SK-N-SH (cell line): ENCODE measurements at regions not wholly inside any gene's neighbourhood (a gene's known extent, or its start where the extent isn't known, plus 50 kb on each side); places are given as distances from the start of the nearest gene placed in this dataset.

ENCODE experiments used
- CTCF ChIA-PET: fragments of 300-600, 350-600 bp; formaldehyde crosslinking; extraction: SDS; loops from one replicate; lab custom pipeline; 2021; lab: Yijun Ruan, JAX
- POLR2A ChIA-PET: fragments of 350-600 bp; sonication (Branson Sonifier 250); formaldehyde crosslinking; extraction: SDS; loops from one replicate; lab custom pipeline; 2020; ENCODE audit warnings: antibody characterized with exemption, inconsistent platforms; lab: Yijun Ruan, JAX
- DNase-seq: peaks from one replicate; pipeline ENCODE4 v3.0.0; 2012
- H2AFZ ChIP-seq: fragments of 200-600 bp; sonication (generic); 2 replicates; pipeline ENCODE4 v1.8.1; 2016; ENCODE audit warnings: antibody characterized with exemption, mild to moderate bottlenecking, low read depth
- H3F3A ChIP-seq: fragments of 200-600 bp; sonication (generic); replicated peaks from 2 replicates; pipeline ENCODE3; 2016; ENCODE audit warnings: antibody characterized with exemption, mild to moderate bottlenecking; ENCODE audit not compliant: insufficient read depth
- H3K27ac ChIP-seq, 2 experiments: fragments of 200-500 bp in 1 of 2; fragments of 200-600 bp in 1 of 2; sonication (Bioruptor generic) in 1 of 2; sonication (generic), shearing (Covaris generic) in 1 of 2; 2 replicates each; pipeline versions ENCODE4 v1.5.1 to v1.6.1; 2014 to 2016; ENCODE audit warnings: low read depth in 2 of 2, inconsistent platforms in 1 of 2, low read length in 1 of 2, mild to moderate bottlenecking in 1 of 2, mixed read lengths in 1 of 2
- H3K27me3 ChIP-seq: fragments of 200-600 bp; sonication (generic), shearing (Covaris generic); 2 replicates; pipeline ENCODE4 v1.6.1; 2016; ENCODE audit warnings: mixed run types; ENCODE audit not compliant: insufficient read depth
- H3K36me3 ChIP-seq, 2 experiments: fragments of 200-500 bp in 1 of 2; fragments of 200-600 bp in 1 of 2; sonication (Bioruptor generic) in 1 of 2; sonication (generic) in 1 of 2; replicated peaks in 1 of 2; 2 replicates each; pipeline versions ENCODE3 to v1.5.1; 2014 to 2016; ENCODE audit warnings: low read length in 1 of 2, mild to moderate bottlenecking in 1 of 2; ENCODE audit not compliant: insufficient read depth in 2 of 2, control insufficient read depth in 1 of 2
- H3K4me1 ChIP-seq, 2 experiments: fragments of 200-500 bp in 1 of 2; fragments of 200-600 bp in 1 of 2; sonication (Bioruptor generic) in 1 of 2; sonication (generic), shearing (Covaris generic) in 1 of 2; 2 replicates each; pipeline versions ENCODE4 v1.5.1 to v1.6.1; 2014 to 2016; ENCODE audit warnings: low read depth in 1 of 2, low read length in 1 of 2, mixed run types in 1 of 2; ENCODE audit not compliant: insufficient read depth in 2 of 2, control insufficient read depth in 1 of 2
- H3K4me2 ChIP-seq: fragments of 200-600 bp; sonication (generic), shearing (Covaris generic); 2 replicates; pipeline ENCODE4 v1.6.1; 2017; ENCODE audit warnings: mixed run types
- H3K4me3 ChIP-seq, 2 experiments: fragments of 200-500 bp in 1 of 2; fragments of 200-600 bp in 1 of 2; sonication (Bioruptor generic) in 1 of 2; sonication (generic), shearing (Covaris generic) in 1 of 2; 2 replicates each; pipeline versions ENCODE4 v1.5.1 to v1.8.1; 2014 to 2016; ENCODE audit warnings: low read depth in 2 of 2, inconsistent platforms in 1 of 2, low read length in 1 of 2, mild to moderate bottlenecking in 1 of 2, mixed read lengths in 1 of 2, moderate library complexity in 1 of 2
- H3K79me2 ChIP-seq: fragments of 200-600 bp; sonication (generic); 2 replicates; pipeline ENCODE4 v1.8.1; 2017; ENCODE audit warnings: mild to moderate bottlenecking; ENCODE audit not compliant: insufficient read depth
- H3K9ac ChIP-seq: fragments of 200-600 bp; sonication (generic); 2 replicates; pipeline ENCODE4 v1.6.1; 2017; ENCODE audit warnings: mixed run types
- H3K9me2 ChIP-seq: fragments of 200-600 bp; sonication (generic); 2 replicates; pipeline ENCODE4 v1.6.1; 2017; ENCODE audit warnings: mixed run types
- H3K9me3 ChIP-seq: fragments of 200-600 bp; sonication (generic); 2 replicates; pipeline ENCODE4 v1.6.1; 2017; ENCODE audit warnings: mixed run types, mild to moderate bottlenecking, moderate library complexity
- H4K20me1 ChIP-seq: fragments of 200-600 bp; sonication (generic); 2 replicates; pipeline ENCODE4 v1.6.1; 2017; ENCODE audit warnings: mild to moderate bottlenecking, mixed run types; ENCODE audit not compliant: insufficient read depth
- ELF1 ChIP-seq: IDR thresholded peaks from 2 replicates; pipeline ENCODE4 v1.4.0; 2012
- EP300 ChIP-seq, 2 experiments: IDR thresholded peaks; 2 replicates each; pipeline versions ENCODE4 v1.4.0 to v1.6.1; 2012; ENCODE audit warnings: borderline replicate concordance in 1 of 2, low read depth in 1 of 2, low read length in 1 of 2
- EZH2phosphoT487 ChIP-seq: fragments of 200-600 bp; sonication (generic); IDR thresholded peaks from 2 replicates; pipeline ENCODE4 v1.6.1; 2017; ENCODE audit warnings: low read depth, mixed run types, mild to moderate bottlenecking, antibody characterized with exemption, moderate library complexity, borderline replicate concordance
- GABPA ChIP-seq: IDR thresholded peaks from 2 replicates; pipeline ENCODE4 v1.4.0; 2012; ENCODE audit warnings: low read depth, mild to moderate bottlenecking
- NRF1 ChIP-seq: IDR thresholded peaks from 2 replicates; pipeline ENCODE4 v1.6.1; 2012; ENCODE audit warnings: low read depth, mild to moderate bottlenecking, low read length
- TAF1 ChIP-seq: IDR thresholded peaks from 2 replicates; pipeline ENCODE4 v1.6.1; 2012; ENCODE audit warnings: low read depth, mild to moderate bottlenecking, low read length, moderate library complexity, borderline replicate concordance
- TEAD4 ChIP-seq: IDR thresholded peaks from 2 replicates; pipeline ENCODE4 v1.4.0; 2012; ENCODE audit warnings: mild to moderate bottlenecking, borderline replicate concordance; ENCODE audit not compliant: insufficient read depth
- YY1 ChIP-seq: IDR thresholded peaks from 2 replicates; pipeline ENCODE4 v1.4.0; 2012; ENCODE audit warnings: low read depth, mild to moderate bottlenecking
- WGBS: methylation state at CpG from one replicate; pipeline ENCODE4 v1.1.6; 2017; ENCODE audit warnings: low lambda C conversion rate; 5-methylcytosine and 5-hydroxymethylcytosine counted together
- TF ChIP-seq, protein P1 (sequence below): fragments of 200-600 bp; sonication (generic); IDR thresholded peaks from 2 replicates; pipeline ENCODE4 v1.6.1; 2017; ENCODE audit warnings: antibody characterized with exemption, mild to moderate bottlenecking, moderate library complexity
- TF ChIP-seq, protein P2 (sequence below): fragments of 150-350 bp; IDR thresholded peaks from 2 replicates; pipeline ENCODE4 v1.6.1; 2017; ENCODE audit warnings: antibody characterized with exemption, low read length, low read depth, borderline replicate concordance
- TF ChIP-seq, protein P3 (sequence below): IDR thresholded peaks from 2 replicates; pipeline ENCODE4; 2012

DNA sequence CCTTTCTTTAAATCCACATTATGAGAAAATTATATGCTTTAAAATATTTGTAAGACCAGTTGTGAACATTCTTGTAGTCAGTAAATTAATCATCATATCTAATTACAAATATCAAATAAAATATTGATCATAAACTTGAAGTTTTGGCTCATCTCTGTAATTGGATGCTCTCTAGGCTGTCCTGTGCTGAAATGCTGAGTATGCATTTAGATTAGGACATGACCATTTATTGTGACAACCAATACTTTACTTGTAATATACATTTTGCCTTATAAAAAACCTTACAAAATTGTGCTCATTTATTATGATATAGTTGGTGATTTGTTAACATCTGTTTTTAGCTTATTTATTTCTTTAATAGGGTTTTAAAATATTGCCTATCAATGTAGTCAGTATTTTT is 116.1 kb upstream of the DOCK10 start:
- Histone ChIP-seq H3K27ac (no peak overlapping the region), H4K20me1 (no peaks in the 10 kb centered on the region), H3F3A (no peaks in the 10 kb centered on the region), H3K4me1 (no peaks in the 10 kb centered on the region), H3K36me3 (no peaks in the 10 kb centered on the region), H3K9ac (no peak overlapping the region), H2AFZ (no peak overlapping the region), H3K4me2 (no peak overlapping the region), H3K9me2 (no peaks in the 10 kb centered on the region), H3K9me3 (no peaks in the 10 kb centered on the region), H3K4me3 (no peak overlapping the region), H3K79me2 (no peaks in the 10 kb centered on the region), H3K27me3 (no peaks in the 10 kb centered on the region)
- ChIA-PET CTCF (interaction anchor here (0.8 kb wide), 1 partner anchor 21 kb away, joined by 3 read pairs; no protein-coding TSS in a partner anchor), POLR2A (no interaction called here)
- no peak for DNase-seq
- TF ChIP-seq GABPA (no peak), EP300 (IDR thresholded peaks at IDR 0.05; ENCODE audit: borderline replicate concordance in 1 of 2, low read depth in 1 of 2, low read length in 1 of 2) (no peak), NRF1 (no peak), EZH2phosphoT487 (no peak)
- TF ChIP-seq, protein P1, sequence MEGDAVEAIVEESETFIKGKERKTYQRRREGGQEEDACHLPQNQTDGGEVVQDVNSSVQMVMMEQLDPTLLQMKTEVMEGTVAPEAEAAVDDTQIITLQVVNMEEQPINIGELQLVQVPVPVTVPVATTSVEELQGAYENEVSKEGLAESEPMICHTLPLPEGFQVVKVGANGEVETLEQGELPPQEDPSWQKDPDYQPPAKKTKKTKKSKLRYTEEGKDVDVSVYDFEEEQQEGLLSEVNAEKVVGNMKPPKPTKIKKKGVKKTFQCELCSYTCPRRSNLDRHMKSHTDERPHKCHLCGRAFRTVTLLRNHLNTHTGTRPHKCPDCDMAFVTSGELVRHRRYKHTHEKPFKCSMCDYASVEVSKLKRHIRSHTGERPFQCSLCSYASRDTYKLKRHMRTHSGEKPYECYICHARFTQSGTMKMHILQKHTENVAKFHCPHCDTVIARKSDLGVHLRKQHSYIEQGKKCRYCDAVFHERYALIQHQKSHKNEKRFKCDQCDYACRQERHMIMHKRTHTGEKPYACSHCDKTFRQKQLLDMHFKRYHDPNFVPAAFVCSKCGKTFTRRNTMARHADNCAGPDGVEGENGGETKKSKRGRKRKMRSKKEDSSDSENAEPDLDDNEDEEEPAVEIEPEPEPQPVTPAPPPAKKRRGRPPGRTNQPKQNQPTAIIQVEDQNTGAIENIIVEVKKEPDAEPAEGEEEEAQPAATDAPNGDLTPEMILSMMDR: no peak

DNA sequence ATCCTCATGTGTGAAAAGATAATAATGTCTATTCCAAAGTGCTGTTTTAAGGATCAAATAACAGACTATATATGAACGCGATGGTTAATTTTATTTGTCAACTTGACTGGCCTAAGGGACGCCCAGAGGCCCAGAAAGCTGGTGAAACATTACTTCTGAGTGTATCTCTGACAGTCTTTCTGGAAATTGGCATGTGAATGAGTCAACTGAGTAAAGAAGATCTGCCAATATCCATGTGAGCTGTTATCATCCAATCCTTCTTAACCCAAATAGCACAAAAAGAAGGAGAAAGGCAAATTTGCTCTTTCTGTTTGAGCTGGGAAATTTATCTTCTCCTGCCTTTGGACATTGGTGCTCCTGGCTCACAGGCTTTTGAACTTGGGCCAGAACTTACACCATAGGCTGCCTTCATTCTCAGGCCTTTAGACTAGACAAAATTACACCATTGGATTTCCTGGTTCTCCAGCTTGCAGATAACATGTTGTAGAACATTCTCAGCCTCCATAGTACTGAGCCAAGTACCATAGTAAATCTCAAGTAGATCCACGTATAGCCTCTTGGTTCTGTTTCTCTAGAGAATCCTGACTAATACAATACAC is 114.7 kb upstream of the DOCK10 start:
- POLR2A ChIA-PET: no interaction called here
- Histone ChIP-seq H3K4me2 (no peak overlapping the region), H3K9me3 (no peaks in the 10 kb centered on the region), H4K20me1 (no peaks in the 10 kb centered on the region), H3K36me3 (no peaks in the 10 kb centered on the region), H3K4me3 (no peak overlapping the region), H3K9me2 (no peaks in the 10 kb centered on the region), H3K27me3 (no peaks in the 10 kb centered on the region), H2AFZ (no peak overlapping the region), H3F3A (no peaks in the 10 kb centered on the region), H3K4me1 (no peaks in the 10 kb centered on the region), H3K9ac (no peak overlapping the region), H3K79me2 (no peaks in the 10 kb centered on the region), H3K27ac (no peak overlapping the region)
- WGBS: 64% methylated on average over 4 of the region's 4 CpGs
- no peak for TF ChIP-seq ELF1
- TF ChIP-seq, protein P2, sequence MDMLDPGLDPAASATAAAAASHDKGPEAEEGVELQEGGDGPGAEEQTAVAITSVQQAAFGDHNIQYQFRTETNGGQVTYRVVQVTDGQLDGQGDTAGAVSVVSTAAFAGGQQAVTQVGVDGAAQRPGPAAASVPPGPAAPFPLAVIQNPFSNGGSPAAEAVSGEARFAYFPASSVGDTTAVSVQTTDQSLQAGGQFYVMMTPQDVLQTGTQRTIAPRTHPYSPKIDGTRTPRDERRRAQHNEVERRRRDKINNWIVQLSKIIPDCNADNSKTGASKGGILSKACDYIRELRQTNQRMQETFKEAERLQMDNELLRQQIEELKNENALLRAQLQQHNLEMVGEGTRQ: no peak
- no peak for TF ChIP-seq YY1
- DNase-seq: no peak
- CTCF ChIA-PET: no interaction called here

DNA sequence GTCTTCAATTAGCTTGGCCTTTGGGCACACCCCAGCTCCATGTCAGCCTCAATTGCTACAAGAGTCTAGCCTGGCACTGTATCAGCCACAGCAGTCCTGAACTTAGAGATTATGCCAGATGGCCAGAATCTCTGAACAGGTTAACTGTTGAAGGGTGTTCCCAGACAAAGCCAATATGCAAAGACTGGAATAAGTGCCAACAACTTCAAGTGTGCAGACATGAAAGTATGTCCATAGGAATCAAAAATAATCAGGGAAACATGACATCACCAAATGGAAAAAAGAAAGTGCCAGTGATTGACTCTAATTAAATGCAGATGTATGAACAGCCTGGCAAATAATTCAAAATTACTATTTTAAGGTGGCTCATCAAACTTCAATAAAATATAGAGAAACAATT is 98.5 kb upstream of the DOCK10 start:
- no peak for DNase-seq
- Histone ChIP-seq H4K20me1 (no peaks in the 10 kb centered on the region), H3K27ac (no peak overlapping the region), H3K9ac (no peak overlapping the region), H3K27me3 (no peaks in the 10 kb centered on the region), H3K9me2 (no peaks in the 10 kb centered on the region), H3F3A (no peaks in the 10 kb centered on the region), H3K9me3 (no peaks in the 10 kb centered on the region; the same call in 1 of the 2 replicates), H3K4me3 (no peak overlapping the region), H2AFZ (no peak overlapping the region), H3K4me1 (no peaks in the 10 kb centered on the region; a peak in 1 of 4 replicates), H3K79me2 (no peaks in the 10 kb centered on the region), H3K4me2 (no peak overlapping the region), H3K36me3 (no peaks in the 10 kb centered on the region)
- TF ChIP-seq, protein P3, sequence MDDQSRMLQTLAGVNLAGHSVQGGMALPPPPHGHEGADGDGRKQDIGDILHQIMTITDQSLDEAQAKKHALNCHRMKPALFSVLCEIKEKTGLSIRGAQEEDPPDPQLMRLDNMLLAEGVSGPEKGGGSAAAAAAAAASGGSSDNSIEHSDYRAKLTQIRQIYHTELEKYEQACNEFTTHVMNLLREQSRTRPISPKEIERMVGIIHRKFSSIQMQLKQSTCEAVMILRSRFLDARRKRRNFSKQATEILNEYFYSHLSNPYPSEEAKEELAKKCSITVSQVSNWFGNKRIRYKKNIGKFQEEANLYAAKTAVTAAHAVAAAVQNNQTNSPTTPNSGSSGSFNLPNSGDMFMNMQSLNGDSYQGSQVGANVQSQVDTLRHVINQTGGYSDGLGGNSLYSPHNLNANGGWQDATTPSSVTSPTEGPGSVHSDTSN: peak; percentile 4; the same call in 1 of the 2 replicates
- TF ChIP-seq TAF1: no peak
- TF ChIP-seq TEAD4: no peak
- ChIA-PET CTCF (no interaction called here), POLR2A (no interaction called here)
